ENCODE measurements at regions not wholly inside any gene's neighbourhood (a gene's known extent, or its start where the extent isn't known, plus 50 kb on each side); places are given as distances from the start of the nearest gene placed in this dataset.

DNA sequence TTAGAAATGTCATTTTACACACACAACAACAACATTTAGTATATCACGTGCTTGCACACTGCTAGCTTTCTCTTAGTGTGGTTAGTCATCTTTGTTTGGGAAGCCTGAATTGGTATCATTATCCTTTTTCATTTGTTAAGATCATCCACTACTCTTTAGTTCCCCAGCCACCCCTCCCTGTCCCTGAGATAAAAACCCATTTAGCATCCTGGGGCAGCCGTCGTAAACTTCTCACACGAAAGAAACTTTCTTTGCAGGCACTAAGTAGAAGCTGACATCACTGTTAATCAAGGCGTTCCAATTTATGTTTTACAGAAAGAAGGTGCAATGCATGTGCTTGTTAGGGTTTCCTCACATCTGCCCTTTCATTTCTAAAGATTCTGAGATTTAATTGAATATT, 475.1 kb upstream of the FZD8 start:
- H3K9me3 Mint-ChIP-seq = peaks cover 2% of the 10 kb centered on the region
- CTCF ChIA-PET = no interaction called here
- H3K4me1 Mint-ChIP-seq (ENCODE audit: low read depth) = no peaks in the 10 kb centered on the region
- no peak for DNase-seq
- H3K27ac Mint-ChIP-seq = no peak overlapping the region
- H3K36me3 Mint-ChIP-seq (ENCODE audit: low read depth) = no peaks in the 10 kb centered on the region
- no peak overlapping the region for H3K4me3 Mint-ChIP-seq
- no peak for ATAC-seq
- intact Hi-C loops (cut with micrococcal nuclease) = no loop called here
- TF ChIP-seq, protein P1, sequence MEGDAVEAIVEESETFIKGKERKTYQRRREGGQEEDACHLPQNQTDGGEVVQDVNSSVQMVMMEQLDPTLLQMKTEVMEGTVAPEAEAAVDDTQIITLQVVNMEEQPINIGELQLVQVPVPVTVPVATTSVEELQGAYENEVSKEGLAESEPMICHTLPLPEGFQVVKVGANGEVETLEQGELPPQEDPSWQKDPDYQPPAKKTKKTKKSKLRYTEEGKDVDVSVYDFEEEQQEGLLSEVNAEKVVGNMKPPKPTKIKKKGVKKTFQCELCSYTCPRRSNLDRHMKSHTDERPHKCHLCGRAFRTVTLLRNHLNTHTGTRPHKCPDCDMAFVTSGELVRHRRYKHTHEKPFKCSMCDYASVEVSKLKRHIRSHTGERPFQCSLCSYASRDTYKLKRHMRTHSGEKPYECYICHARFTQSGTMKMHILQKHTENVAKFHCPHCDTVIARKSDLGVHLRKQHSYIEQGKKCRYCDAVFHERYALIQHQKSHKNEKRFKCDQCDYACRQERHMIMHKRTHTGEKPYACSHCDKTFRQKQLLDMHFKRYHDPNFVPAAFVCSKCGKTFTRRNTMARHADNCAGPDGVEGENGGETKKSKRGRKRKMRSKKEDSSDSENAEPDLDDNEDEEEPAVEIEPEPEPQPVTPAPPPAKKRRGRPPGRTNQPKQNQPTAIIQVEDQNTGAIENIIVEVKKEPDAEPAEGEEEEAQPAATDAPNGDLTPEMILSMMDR (IDR thresholded peaks at IDR 0.05) = no peak
- no peaks in the 10 kb centered on the region for H3K27me3 Mint-ChIP-seq
- POLR2A ChIA-PET = no interaction called here

DNA sequence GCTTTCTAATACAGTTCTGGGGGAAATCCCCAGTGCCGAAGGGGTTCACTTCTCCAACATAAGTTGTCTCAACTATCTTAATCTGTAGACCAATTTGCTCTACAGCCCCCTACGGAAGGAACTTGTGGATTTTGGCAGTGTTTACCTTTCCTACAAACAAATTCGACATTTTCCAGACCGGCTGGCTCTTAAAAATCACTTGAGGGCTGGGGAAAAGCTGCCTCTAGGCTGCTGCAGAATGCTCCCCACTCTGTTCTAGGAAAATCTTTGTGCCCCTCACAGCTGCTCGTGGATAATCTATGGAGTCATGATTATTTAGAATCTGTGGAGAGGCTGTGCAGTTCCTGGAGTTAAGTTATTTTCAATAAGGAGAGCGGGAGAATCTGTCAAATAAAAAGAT, 474.6 kb upstream of the FZD8 start:
- ChIA-PET POLR2A (no interaction called here), CTCF (no interaction called here)
- Mint-ChIP-seq H3K9me3 (peaks cover 2% of the 10 kb centered on the region), H3K27ac (no peak overlapping the region), H3K36me3 (ENCODE audit: low read depth) (no peaks in the 10 kb centered on the region), H3K27me3 (no peaks in the 10 kb centered on the region), H3K4me3 (no peak overlapping the region), H3K4me1 (ENCODE audit: low read depth) (no peaks in the 10 kb centered on the region)
- ATAC-seq (no peak), DNase-seq (no peak)
- TF ChIP-seq, protein P1 (IDR thresholded peaks at IDR 0.05) = no peak
- intact Hi-C loops (cut with micrococcal nuclease) = no loop called here

- intact Hi-C loops (cut with micrococcal nuclease) = no loop called here
- Mint-ChIP-seq H3K27me3 (no peaks in the 10 kb centered on the region), H3K4me3 (no peak overlapping the region), H3K27ac (no peak overlapping the region), H3K36me3 (ENCODE audit: low read depth) (no peaks in the 10 kb centered on the region), H3K9me3 (peaks cover 2% of the 10 kb centered on the region), H3K4me1 (ENCODE audit: low read depth) (no peaks in the 10 kb centered on the region)
- ATAC-seq (no peak), DNase-seq (no peak)
- ChIA-PET POLR2A (no interaction called here), CTCF (no interaction called here)
- TF ChIP-seq, protein P1 (IDR thresholded peaks at IDR 0.05) = no peak
Measured at GRCh38 chr10:36116040-36116439, 473.9 kb upstream of the FZD8 start.

- Mint-ChIP-seq H3K9me3 (peaks cover 2% of the 10 kb centered on the region), H3K36me3 (ENCODE audit: low read depth) (no peaks in the 10 kb centered on the region), H3K4me1 (ENCODE audit: low read depth) (no peaks in the 10 kb centered on the region), H3K27ac (no peak overlapping the region), H3K27me3 (no peaks in the 10 kb centered on the region), H3K4me3 (no peak overlapping the region)
- TF ChIP-seq, protein P1 (IDR thresholded peaks at IDR 0.05) = no peak
- no peak for DNase-seq
- ATAC-seq = no peak
- ChIA-PET CTCF (no interaction called here), POLR2A (no interaction called here)
- intact Hi-C loops (cut with micrococcal nuclease) = no loop called here
Measured at GRCh38 chr10:36115364-36115763, 473.3 kb upstream of the FZD8 start.

DNA sequence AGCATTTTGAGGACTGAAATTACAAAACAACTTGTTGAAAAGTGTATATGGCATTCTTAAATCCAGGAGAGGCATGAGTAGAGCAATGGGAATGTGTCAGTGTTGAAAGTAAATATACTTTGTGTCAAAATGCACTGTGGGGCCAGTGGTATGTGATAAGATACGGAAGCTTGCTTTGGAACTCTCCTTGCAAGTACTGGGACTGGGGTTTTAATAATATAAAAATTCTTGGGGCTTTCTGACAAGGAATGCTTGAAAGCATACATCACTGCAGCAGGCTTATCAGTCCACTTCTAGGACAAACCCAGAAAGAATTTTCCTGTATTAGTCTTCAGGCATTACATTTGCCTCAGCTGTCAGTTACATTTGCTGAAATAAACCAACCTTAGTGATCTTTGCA, 472.8 kb upstream of the FZD8 start:
- Mint-ChIP-seq H3K36me3 (ENCODE audit: low read depth) (no peaks in the 10 kb centered on the region), H3K27ac (no peak overlapping the region), H3K4me1 (ENCODE audit: low read depth) (no peaks in the 10 kb centered on the region), H3K9me3 (peaks cover 2% of the 10 kb centered on the region), H3K4me3 (no peak overlapping the region), H3K27me3 (no peaks in the 10 kb centered on the region)
- CTCF ChIA-PET = no interaction called here
- intact Hi-C loops (cut with micrococcal nuclease) = no loop called here
- POLR2A ChIA-PET = no interaction called here
- ATAC-seq (no peak), DNase-seq (no peak)
- TF ChIP-seq, protein P1 (IDR thresholded peaks at IDR 0.05) = no peak
